GM03348 (cell line): ENCODE measurements at regions not wholly inside any gene's neighbourhood (a gene's known extent, or its start where the extent isn't known, plus 50 kb on each side); places are given as distances from the start of the nearest gene placed in this dataset.

Source experiments
- DNase-seq: peaks from one replicate; pipeline ENCODE4 v3.0.0; 2012; ENCODE audit warnings: low spot score

DNA sequence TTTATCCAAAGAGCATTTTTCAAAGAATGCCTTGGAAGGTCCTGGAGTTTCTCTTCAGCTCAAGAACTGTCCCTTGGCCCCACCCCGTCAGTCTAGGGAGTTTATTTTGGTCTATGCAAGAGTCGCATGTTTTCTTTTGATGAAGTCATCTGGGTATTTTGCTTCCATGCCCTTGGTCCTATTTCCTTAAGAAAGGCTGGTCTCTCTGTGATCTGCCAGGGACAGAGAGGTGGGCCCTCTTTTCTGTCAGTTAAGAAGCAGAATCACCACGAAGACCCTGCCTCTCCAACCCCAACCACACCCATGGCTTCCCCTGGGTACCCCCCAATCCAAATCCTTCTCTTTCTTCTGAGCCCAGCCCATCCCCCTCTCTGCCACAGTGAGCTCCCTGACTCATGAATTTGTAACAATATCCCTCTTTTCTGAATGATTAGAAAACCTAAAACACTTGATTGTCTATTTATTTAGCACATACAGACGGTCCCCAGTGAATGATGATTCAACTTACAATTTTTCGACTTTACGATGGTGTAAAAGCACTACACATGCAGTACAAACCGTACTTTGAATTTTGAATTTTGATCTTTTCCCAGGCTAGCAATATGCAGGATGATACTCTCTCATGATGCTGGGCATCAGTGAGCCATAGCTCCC, 163.5 kb upstream of the ADRA1B start:
- DNase-seq, result no peak

DNA sequence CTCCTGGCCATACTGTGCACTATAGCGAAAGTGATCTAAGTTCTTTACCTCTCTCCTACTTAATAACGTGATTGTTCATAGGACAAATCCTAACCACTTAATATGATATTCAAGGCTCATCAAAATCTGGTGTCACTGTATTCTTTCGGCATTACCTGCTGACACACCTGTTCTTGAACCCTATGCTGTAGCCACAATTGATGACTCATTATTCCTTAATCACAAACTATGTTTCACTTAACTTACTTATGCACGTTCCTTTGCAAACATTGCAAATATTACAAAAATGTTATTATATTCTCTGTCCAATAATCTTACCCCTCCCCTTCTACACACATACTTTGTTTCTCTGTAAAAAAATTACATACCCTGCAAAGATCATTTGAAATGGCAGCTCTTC, 158.1 kb upstream of the ADRA1B start:
- no peak for DNase-seq

DNA sequence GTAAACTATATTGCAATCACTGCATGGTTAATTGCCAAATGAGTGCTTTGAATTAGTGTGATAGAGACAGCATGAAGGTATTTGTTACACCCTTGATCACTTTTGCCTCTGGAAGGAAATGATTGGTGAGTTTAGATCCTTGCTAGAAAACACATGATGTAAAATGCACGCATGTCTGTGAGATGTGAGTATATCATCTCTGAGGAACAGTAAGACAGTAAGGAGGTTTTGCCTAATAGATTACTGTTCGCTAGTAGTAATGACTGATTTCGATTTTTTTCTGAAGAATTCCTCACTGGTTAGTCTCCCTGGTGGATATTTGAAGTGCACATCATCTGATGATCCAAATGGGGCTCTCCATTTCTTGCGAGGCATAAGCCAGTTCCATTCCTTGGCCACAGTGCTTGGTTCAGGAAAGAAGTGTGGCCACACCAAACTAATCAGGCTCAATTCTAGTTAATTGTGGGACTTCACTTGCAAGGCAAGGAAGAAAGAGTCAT, 156.4 kb upstream of the ADRA1B start:
- peak; percentile 46 for DNase-seq

DNA sequence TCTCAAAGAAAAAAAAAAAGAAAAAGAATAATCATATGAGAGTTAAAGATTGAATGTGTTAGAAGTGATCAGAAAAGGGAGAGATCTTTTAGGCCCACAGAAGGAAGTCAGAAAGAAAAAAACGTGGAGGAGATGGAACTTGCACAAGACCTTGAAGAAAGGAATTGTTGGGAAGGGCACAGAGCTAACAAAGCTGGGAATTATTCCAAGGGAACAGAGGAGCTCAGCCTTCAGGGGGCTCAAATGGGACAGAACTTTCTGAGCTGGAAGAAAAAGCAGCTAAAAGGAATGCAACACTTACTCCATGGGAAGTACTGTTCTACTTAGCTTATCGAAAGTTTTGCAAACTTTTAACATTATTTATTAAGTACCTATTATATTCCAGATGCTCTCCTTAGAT, 153.4 kb upstream of the ADRA1B start:
- no peak for DNase-seq

DNA sequence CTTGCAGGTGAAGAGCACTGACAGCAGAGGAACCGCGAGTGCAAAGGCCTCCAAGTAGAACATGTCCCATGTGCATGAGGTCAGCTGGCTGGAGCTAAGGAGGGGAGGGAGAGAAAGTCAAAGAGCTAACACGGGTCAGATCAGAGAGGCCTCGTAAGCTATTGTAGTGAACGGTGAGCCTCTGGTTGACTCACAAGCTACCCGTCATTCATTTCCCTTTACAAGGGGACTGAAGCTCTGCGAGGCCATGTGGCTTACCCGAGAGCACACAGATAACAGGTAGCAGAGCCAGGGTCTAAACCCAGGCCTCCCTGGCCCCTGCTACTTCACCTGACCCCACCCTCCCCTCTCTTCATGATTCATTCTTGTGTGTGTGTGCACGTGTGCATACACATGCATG, 152.7 kb upstream of the ADRA1B start:
- no peak for DNase-seq

DNA sequence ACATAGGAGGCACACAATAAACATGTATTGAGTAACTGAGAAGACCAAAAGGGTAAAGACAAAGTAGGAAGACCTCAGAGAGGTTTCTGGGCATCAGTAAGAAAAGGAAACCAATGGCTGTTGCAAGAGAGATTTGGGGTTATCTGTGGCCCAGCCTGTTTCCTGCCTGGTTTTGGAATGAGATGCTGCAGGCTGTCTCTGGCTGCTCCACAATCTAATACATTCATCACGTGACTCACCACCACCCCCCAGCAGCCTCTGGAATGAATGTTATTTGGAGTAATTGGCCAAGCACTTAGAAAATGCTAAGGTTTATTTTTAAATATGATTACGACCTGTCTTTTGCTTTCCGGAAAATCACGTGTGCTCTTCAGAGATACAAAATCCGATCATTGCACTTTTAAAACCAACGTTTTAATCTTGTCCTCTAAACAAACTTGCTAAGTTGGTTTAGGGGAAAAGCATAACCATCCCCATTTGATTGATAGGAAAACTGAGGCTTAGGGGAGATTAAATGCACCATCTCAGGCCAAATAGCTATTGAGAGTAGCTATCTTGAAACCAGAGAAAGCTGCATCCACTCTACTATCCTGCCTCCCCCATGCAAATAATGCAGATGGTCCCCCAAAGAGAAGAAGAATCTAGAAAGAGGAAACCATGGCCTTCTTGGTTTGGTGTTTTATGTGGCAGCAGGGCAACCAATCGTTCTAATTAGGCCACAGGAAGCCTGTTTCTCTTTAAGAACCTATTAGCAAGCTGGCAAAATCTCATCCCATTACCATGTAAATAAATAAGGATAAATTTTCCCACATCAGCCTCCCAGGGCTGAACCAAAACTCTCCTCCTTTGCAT, 151.8 kb upstream of the ADRA1B start:
- DNase-seq, result peak; percentile 89

DNA sequence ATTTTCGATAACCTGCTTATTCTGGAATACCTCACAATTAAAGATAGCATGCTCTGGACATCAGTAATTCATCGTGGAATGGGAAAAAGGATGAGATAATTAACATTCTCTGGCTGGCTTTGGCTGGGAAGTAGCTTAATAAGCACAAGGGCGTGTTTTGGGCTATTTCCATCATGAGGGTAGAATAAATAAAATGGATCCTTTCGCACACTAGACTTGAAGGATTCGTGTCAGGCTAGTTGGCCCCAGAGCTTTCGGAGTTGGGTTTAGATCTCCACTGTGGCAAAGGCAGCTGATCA, 151.2 kb upstream of the ADRA1B start:
- DNase-seq, result no peak

DNA sequence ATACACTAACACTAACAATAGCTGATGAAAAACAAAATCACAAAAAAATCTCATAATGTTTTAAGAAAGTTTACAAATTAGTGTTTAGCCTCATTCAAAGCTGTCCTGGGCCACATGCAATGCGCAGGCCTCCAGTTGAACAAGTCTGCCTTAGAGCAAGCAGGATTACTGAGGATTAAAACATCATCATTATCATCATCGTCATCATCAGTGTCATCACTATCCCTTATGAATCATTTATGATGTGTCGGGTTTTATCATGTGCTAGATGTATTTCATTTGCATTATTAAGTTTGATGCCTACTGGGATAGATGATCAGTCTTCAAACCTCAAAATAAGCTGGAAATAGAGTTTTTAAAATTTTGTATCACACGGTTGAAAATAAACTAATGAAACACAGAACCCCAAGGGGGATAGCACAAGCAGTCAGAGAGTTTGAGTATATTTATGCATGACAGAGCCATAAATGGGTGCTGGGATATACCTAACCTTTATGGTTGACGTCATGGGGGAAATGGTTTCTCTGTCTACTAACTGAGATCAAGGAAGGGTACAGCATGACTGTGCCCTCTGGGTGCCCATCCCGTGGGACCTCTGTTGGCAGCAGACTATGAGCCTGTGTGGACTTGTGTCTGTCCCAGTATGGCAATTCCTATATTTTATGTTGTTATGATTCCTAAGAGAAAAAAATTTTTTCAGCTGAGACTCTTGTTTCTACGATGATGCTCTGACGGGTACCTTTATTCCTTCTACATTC, 150.3 kb upstream of the ADRA1B start:
- no peak for DNase-seq

DNA sequence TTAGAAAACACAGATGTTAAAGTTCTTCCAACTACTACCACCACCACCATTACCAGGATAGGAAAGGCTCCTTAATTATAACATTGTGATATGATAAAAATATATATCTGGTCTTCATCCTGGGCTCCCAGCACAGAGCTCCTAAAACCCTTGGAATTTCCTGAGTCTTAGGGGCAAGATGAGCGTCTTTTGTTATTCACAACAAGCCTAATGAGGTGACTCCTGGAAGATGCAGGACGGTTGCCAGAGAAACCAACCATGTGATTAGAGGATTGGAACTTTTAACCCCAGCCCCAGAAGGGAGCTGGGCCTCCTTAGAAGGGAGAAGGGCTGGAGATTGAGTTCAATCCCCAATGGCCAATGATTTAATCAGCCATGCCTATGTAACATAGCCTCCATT, 148.0 kb upstream of the ADRA1B start:
- DNase-seq, result no peak

DNA sequence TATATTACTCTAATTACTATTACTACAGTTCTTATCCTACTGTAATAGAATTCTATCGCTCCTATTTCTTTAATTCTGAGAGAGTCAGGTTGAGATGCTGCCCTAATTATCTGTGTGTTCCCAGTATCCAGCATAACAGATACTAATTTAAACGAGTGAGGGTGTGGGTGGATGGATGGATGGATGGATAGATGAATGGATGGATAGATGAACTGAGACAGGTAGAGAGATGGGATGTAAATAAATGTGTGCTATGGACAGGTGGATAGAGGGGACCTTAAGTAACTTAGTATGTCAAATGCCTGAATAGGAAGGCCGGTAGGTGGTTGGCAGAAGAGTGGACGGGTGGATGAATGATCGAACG, 143.6 kb upstream of the ADRA1B start:
- DNase-seq, result no peak

DNA sequence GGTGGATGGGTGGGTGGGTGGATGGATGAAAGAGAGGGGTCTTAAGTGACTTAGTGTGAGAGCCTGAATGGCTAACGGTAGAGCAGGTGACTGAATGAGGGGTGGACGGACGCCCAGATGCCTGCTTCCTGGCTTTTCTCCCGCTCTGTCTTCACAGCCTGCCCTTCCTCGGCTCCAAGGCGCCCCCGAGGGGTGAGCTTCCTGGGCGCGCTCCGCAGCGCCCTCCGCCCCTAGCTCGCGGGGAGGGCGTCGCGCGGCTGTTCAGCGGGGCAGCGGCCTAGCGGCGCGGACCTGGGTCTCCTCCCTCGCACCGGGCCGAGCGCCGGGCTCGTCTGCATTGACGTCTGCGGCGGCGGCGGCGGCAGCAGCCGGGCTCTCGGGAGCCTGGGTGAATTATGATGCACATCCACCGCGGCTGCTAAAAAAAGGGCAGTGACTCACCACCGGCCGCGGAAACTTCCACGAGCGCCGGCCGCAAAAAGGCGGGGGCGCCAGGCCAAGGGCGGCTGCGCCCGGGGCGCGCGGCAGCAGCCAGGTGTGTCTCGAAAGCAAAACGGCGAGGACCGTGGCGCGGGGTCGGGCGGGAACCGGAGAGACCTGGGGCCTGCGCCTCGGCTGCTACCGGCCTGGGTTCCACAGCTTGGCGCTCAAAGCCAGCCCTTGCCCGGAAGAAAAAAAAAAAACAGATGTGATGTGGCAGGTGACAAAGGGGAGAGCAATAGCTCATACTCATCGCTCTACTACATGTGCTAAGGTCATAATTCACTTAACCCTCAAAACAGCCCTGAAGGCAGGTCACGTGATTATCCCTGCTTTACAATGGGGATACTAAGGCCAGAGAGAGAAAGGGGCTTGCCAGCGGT, 143.0 kb upstream of the ADRA1B start:
- peak; percentile 93 for DNase-seq

DNA sequence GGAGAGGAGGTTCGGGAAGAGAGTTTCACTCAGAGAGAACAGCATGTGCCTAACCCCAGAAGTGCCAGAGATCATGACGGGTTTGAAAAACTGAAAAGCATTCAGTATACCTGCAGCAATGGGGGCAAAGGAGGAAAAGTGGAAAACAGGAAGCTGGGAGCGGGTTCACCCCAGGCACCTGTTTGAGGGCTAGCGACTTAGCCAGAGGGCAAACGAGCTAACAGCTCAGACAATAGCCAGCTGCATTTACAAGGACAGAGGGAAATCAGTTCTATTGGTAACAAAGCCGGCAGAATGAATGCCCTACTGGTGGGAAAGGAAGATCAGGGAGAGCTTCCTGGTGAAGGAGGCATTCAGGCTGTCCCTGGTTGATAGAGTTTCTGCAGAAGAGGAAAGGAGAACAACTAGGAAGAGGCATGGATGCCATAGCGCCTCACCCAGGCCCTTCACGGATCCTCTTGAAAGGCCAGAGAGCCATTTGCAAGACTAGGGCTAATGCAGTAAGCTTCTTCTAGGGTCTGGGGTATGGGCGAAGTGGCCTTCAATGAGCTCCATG, 141.7 kb upstream of the ADRA1B start:
- DNase-seq, result no peak

DNA sequence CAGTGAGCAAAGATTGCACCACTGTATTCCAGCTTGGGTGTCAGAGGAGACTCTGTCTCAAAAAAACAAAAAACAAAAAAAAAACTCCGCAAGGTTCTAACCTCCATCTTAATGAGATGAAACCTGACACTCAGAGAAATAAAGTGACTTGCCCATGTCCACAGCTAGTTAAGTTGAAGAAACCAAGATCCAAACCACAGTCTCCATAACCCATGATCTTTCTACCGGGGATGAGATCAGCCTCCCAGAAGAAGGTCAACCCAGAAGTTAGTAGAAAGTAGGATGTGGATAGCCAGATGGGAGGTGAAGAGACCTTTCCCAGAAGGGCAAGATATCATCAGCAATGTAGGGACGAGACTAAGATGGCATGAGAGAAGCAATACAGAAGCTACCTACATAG, 140.4 kb upstream of the ADRA1B start:
- DNase-seq, result no peak

DNA sequence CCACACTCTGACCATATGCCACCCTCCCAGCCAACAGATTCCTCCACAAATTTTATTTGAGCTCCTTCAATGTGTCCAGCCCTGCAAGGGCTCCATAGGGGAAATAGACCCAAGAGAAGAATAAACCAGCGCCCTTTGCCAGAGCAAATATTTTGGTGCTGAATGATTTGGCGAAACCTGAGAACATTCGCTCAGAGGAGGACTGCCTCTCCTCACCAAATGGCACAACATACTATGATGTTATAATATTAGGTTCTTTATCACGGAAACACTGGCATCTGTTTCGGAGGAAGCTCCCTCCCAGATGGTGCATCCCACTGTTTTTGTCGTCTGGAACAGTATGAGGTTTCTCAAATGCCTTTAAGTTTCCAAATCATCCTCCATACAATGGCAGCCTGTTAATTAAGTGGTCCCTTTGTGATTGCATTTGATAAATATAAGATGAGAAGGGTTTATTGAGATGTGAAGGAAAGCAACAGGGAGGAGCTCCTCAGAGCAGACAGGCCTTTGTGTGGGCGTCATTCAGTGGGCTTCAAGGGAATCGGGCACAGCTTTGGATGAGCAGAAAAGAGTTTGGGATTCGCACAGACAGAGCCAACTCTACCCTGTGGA, 139.1 kb upstream of the ADRA1B start:
- DNase-seq, result no peak

DNA sequence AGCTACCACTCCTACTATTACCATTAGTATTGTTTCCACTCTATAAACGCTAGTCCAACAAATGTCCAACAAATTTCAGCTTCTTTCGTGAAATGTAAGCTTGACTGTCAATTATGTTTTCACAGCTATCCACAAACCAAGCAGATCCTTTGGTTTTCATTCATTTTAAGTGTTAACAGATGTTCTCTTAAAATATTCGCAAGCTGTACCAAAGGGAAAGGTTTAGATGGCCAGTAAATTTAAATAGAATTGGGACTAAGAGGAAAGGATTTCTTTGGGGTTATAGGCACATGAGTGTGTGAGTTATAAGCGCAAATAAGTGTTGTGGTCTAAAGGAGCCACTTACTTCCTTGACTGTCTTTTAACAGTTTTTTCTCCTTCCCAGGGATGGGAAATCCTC, 136.8 kb upstream of the ADRA1B start:
- DNase-seq, result peak; percentile 34

DNA sequence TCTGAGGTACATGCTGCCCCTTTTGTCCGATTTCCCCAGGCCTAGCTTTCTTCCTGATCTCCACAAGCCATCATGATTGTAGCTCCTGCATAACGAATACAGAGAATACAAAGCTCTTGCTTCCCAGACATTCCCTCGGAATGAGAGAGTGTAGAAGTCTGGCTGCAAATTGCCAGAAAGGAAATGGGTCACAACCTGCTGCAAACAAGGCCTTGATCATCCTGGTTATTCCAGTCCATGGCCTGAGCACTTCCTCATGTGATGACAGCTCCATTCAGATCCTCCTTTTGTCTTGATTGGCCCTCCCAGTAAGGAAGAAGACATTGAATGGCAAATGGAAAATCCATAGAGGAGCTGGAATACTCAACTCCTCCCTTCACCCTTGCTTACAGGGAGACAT, 136.0 kb upstream of the ADRA1B start:
- DNase-seq, result no peak

DNA sequence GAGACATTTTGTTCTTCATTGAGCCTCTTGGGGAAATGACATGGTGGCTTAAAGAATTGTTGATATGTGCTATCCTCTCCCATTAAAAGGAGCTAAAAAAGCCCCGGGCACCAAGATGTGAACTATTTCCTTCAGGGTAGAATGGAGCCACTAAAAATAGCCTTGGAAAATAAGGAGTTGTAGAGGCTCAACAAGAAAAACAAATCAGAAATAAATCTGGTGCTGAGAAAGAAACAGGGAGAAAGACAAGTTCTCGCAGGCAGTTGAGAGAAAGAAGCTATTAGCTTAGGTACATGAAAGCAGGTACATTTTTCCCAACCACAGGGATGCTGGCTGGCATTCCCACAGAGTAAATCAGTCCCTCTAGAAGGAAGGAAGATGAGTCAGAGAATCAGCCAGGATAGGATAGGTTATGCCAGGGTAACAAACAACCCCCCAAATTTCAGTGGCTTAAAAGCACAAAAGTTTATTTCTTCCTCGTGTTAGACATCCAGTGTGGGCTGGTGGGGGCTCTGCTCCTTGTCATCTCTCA, 134.6 kb upstream of the ADRA1B start:
- DNase-seq, result no peak

DNA sequence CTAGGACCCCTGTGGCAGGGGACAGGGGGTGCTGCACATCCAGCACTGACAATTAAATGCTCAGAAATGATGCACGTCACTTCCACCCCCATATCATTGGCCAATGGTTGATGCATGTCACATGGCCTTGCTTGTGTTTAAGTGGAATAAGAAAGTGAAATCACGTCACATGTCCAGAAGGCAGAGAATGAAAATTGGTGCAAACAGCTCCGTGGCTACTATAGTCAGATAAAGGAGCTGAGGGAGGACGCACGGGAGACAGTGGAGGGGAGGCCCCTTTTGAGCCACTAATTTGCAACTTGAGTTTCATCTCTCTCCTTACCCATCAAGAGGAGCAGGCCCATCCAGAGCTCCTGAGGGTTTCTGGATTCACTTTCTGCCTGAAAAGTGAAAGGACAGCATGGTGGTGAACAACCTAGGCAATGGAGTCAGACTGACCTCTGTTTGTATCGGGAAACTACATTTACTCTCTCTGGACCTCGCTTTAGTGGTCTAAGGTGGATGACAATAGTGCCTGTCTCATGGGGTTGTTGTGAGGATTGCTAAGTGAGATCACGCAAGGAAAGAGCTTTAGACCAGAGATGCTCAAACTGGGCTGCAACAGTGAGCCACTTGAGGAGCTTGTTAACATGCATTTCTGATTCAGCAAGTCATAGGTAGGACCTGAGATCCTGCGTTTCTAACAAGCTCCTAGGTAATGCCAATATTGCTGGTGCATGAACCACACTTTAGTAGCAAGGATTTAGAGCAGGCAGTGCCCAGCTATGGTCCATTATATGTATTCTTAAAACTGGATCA, 133.9 kb upstream of the ADRA1B start:
- DNase-seq, result no peak

DNA sequence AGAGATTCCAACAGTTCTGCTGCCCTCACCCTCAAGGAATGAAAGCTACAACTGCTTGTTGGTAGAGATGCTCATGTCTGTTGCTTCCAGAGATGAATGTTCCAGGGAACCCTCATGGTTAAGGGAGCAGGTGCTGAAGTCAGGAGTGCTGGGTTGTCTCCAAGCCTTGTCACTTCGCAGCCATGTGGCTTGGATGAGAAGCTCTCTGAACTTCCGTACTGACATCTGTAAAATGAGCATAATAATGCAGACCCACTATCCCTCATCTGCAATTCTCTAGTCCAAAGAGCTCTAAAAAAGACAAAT, 133.3 kb upstream of the ADRA1B start:
- DNase-seq, result no peak

DNA sequence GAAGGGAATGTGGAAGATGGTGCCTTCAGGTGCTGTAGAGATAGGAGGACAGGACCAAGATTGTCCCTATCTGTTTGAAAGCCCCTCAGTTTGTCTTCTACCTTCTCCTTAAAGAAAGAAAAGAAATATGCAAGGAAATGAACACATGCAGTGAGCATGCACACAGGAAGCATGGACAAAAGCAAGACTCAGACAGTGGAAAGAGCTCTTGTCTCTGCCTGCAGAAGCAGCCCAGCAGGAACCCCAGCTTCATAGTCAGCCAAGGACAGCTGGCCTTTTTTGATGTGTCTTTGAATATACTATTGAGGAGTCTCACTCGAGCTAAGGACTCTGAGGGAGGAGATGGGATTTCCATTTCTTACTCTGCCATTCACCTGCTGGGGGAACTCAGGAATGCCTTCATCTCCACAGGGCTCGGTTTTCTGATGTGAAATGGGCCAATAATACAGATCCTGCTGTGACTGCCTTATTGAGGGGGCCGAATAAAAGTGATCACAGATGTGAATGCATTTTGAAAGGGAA, 132.5 kb upstream of the ADRA1B start:
- DNase-seq, result no peak
